ENCODE measurements at regions not wholly inside any gene's neighbourhood (a gene's known extent, or its start where the extent isn't known, plus 50 kb on each side); places are given as distances from the start of the nearest gene placed in this dataset.

- no peak for TF ChIP-seq POLR2A (IDR thresholded peaks at IDR 0.05)
- TF ChIP-seq, protein P1, sequence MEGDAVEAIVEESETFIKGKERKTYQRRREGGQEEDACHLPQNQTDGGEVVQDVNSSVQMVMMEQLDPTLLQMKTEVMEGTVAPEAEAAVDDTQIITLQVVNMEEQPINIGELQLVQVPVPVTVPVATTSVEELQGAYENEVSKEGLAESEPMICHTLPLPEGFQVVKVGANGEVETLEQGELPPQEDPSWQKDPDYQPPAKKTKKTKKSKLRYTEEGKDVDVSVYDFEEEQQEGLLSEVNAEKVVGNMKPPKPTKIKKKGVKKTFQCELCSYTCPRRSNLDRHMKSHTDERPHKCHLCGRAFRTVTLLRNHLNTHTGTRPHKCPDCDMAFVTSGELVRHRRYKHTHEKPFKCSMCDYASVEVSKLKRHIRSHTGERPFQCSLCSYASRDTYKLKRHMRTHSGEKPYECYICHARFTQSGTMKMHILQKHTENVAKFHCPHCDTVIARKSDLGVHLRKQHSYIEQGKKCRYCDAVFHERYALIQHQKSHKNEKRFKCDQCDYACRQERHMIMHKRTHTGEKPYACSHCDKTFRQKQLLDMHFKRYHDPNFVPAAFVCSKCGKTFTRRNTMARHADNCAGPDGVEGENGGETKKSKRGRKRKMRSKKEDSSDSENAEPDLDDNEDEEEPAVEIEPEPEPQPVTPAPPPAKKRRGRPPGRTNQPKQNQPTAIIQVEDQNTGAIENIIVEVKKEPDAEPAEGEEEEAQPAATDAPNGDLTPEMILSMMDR (IDR thresholded peaks at IDR 0.05), result no peak
These were observed 285.3 kb downstream of the ZNF608 start for GRCh38 chr5:124461157-124461556.

All from lower leg skin (tissue), 3 donors.